Astrocyte (in vitro differentiated cells and primary cell): ENCODE measurements at regions not wholly inside any gene's neighbourhood (a gene's known extent, or its start where the extent isn't known, plus 50 kb on each side); places are given as distances from the start of the nearest gene placed in this dataset.

Source experiments
- EZH2 ChIP-seq: IDR thresholded peaks from 2 replicates; pipeline ENCODE4 v1.6.1; 2012; ENCODE audit warnings: mild to moderate bottlenecking, low read length, inconsistent platforms; ENCODE audit not compliant: insufficient read depth
- TF ChIP-seq, protein P1 (sequence below): IDR thresholded peaks from 2 replicates; pipeline ENCODE4 v1.5.1; 2011; ENCODE audit warnings: low read depth, mild to moderate bottlenecking, inconsistent platforms, low read length, moderate library complexity; ENCODE audit not compliant: insufficient read depth

DNA sequence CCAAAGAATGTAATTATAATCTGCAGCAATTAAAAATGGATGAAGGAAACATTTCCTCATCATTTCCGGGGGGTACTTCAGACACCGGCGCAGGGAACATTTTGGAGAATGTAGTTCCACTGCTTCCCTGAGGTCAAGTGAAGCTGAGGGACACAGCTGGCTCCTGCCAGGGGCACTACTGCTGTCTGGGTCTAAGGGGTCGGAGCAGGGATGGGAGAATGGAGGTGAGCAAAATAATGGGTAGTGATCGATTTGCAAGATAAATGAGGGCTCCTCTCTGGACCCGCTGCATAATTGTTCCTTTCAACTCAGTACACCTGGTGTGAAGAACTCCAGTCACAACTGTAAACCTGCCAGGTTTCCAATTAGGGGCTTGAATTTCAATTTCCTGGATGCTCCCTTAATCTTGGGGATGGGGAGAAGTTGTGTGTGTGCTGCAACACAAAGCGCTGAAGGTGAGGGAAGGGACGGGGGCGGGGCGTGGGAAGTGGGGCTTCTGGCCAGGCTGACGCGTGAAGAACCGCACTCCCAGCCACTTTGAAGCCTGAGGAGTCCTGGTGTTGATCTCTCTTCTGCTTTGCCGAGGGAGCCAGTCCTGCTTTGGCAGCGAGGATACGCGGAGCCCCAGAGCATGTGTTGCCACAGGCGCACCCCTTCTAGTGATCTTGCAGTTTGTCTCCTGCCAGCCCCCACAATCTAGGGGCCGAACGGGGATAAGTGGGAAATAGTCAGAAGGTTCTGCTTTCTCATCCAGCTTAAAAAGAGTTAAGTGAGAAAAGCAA, 57.9 kb upstream of the PCDH8 start:
- TF ChIP-seq, protein P1, sequence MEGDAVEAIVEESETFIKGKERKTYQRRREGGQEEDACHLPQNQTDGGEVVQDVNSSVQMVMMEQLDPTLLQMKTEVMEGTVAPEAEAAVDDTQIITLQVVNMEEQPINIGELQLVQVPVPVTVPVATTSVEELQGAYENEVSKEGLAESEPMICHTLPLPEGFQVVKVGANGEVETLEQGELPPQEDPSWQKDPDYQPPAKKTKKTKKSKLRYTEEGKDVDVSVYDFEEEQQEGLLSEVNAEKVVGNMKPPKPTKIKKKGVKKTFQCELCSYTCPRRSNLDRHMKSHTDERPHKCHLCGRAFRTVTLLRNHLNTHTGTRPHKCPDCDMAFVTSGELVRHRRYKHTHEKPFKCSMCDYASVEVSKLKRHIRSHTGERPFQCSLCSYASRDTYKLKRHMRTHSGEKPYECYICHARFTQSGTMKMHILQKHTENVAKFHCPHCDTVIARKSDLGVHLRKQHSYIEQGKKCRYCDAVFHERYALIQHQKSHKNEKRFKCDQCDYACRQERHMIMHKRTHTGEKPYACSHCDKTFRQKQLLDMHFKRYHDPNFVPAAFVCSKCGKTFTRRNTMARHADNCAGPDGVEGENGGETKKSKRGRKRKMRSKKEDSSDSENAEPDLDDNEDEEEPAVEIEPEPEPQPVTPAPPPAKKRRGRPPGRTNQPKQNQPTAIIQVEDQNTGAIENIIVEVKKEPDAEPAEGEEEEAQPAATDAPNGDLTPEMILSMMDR: no peak
- TF ChIP-seq EZH2: no peak
